A549 (cell line): ENCODE measurements at regions not wholly inside any gene's neighbourhood (a gene's known extent, or its start where the extent isn't known, plus 50 kb on each side); places are given as distances from the start of the nearest gene placed in this dataset.

Experiments
- ATAC-seq, 2 experiments: fragments of 200-7000 bp in 1 of 2; fragments of >200 bp in 1 of 2; cut with Nextera tagmentation in 1 of 2; cut with Tn5 transposase in 1 of 2; 3 replicates each; pipeline versions ENCODE4 v1.8.0 to v1.9.1; 2018 to 2020; ENCODE audit warnings: mild to moderate bottlenecking in 1 of 2, moderate library complexity in 1 of 2
- CTCF ChIA-PET: fragments of 300-600 bp; sonication (Branson Sonifier 250); formaldehyde crosslinking; extraction: SDS; loops from one replicate; lab custom pipeline; 2021; ENCODE audit warnings: antibody characterized with exemption, inconsistent platforms; lab: Yijun Ruan, JAX
- POLR2A ChIA-PET: fragments of 350-600 bp; formaldehyde crosslinking; extraction: SDS; loops from one replicate; lab custom pipeline; 2021; ENCODE audit warnings: antibody characterized with exemption, inconsistent platforms; lab: Yijun Ruan, JAX
- DNase-seq, 2 experiments: peaks; one replicate each; pipeline versions ENCODE4 v3.0.0 to v3.0.0-alpha.2; 2011 to 2016; ENCODE audit warnings: low read depth in 1 of 2, low spot score in 1 of 2
- FAIRE-seq: peaks from 2 replicates; lab custom pipeline; 2011; peaks lifted over from hg19 to GRCh38; lab: Jason Lieb, UNC
- H3K27ac ChIP-seq, 2 experiments: fragments of >200 bp; sonication (Bioruptor Twin); formaldehyde crosslinking; 3 replicates each; pipeline ENCODE4 v1.5.1; 2016 to 2017
- H3K4me1 ChIP-seq: fragments of >200 bp; sonication (Bioruptor Twin); formaldehyde crosslinking; 3 replicates; pipeline ENCODE4 v1.6.1; 2016
- H3K4me2 ChIP-seq: fragments of >200 bp; sonication (Bioruptor Twin); formaldehyde crosslinking; 3 replicates; pipeline ENCODE4 v1.6.1; 2016
- H3K4me3 ChIP-seq: fragments of >200 bp; sonication (Bioruptor Twin); formaldehyde crosslinking; 3 replicates; pipeline ENCODE4 v1.5.1; 2016
- H3K9me3 ChIP-seq: fragments of >200 bp; sonication (Bioruptor Twin); formaldehyde crosslinking; 3 replicates; pipeline ENCODE4 v1.6.1; 2016
- EHF ChIP-seq: fragments of 250-450 bp; sonication (Bioruptor Pico); IDR thresholded peaks from 2 replicates; pipeline ENCODE4 v1.5.0; 2020; ENCODE audit warnings: mild to moderate bottlenecking
- EP300 ChIP-seq, 2 experiments: fragments of >200 bp; sonication (Bioruptor Twin); formaldehyde crosslinking; IDR thresholded peaks; 2 replicates in 1 of 2; 3 replicates in 1 of 2; pipeline ENCODE4 v1.6.1; 2016 to 2017
- FOSL2 ChIP-seq, 2 experiments: fragments of 450-650 bp in 1 of 2; fragments of >200 bp in 1 of 2; sonication (Bioruptor Twin) in 1 of 2; formaldehyde crosslinking; IDR thresholded peaks; 2 replicates each; pipeline versions ENCODE4 v1.5.0 to v1.6.1; 2016 to 2020; ENCODE audit warnings: mild to moderate bottlenecking in 1 of 2, moderate library complexity in 1 of 2
- HOXA7 ChIP-seq: fragments of 250-450 bp; sonication (Bioruptor Pico); IDR thresholded peaks from 2 replicates; pipeline ENCODE4 v1.5.0; 2020; ENCODE audit warnings: mild to moderate bottlenecking, moderate library complexity
- JUNB ChIP-seq: fragments of >200 bp; sonication (Bioruptor Twin); formaldehyde crosslinking; IDR thresholded peaks from 2 replicates; pipeline ENCODE4 v1.6.1; 2016
- MAZ ChIP-seq: fragments of 150-350 bp; IDR thresholded peaks from 2 replicates; pipeline ENCODE4 v1.6.1; 2014; ENCODE audit warnings: antibody characterized with exemption, low read depth, low read length, borderline replicate concordance
- NPAS2 ChIP-seq: fragments of 250-450 bp; sonication (Bioruptor Pico); IDR thresholded peaks from 2 replicates; pipeline ENCODE4 v1.8.0; 2022; ENCODE audit warnings: mild to moderate bottlenecking, moderate library complexity, borderline replicate concordance
- POLR2A ChIP-seq: IDR thresholded peaks from 2 replicates; pipeline ENCODE4 v1.6.1; 2012; ENCODE audit warnings: mild to moderate bottlenecking, low read length
- TFCP2L1 ChIP-seq: fragments of 250-450 bp; sonication (Bioruptor Pico); IDR thresholded peaks from 2 replicates; pipeline ENCODE4 v1.5.0; 2021; ENCODE audit warnings: mild to moderate bottlenecking
- TP53 ChIP-seq: fragments of 250-450 bp; sonication (Bioruptor Pico); IDR thresholded peaks from 2 replicates; pipeline ENCODE4 v1.5.0; 2021; ENCODE audit warnings: mild to moderate bottlenecking, moderate library complexity
- WGBS: methylation state at CpG from one replicate; pipeline ENCODE4 v1.1.6; 2017; ENCODE audit errors: missing lambda C conversion rate; 5-methylcytosine and 5-hydroxymethylcytosine counted together
- TF ChIP-seq, protein P1 (sequence below): fragments of >200 bp; sonication (Bioruptor Twin); formaldehyde crosslinking; IDR thresholded peaks from 3 replicates; pipeline ENCODE4 v1.6.1; 2016
- TF ChIP-seq, protein P2 (sequence below): IDR thresholded peaks from 2 replicates; pipeline ENCODE4 v1.6.1; 2012; ENCODE audit warnings: low read depth, borderline replicate concordance
- TF ChIP-seq, protein P3 (sequence below): fragments of 150-350 bp; IDR thresholded peaks from 2 replicates; pipeline ENCODE4 v1.6.1; 2014; ENCODE audit warnings: low read depth, mild to moderate bottlenecking, low read length
- TF ChIP-seq, protein P4 (sequence below): fragments of 250-450 bp; sonication (Bioruptor Pico); IDR thresholded peaks from 2 replicates; pipeline ENCODE4 v1.5.0; 2021; ENCODE audit warnings: mild to moderate bottlenecking, moderate library complexity, borderline replicate concordance
- TF ChIP-seq, protein P5 (sequence below): IDR thresholded peaks from 2 replicates; pipeline ENCODE4 v1.6.1; 2012
- TF ChIP-seq, protein P6 (sequence below): fragments of >200 bp; sonication (Bioruptor Twin); formaldehyde crosslinking; IDR thresholded peaks from 3 replicates; pipeline ENCODE4 v1.5.1; 2016

DNA sequence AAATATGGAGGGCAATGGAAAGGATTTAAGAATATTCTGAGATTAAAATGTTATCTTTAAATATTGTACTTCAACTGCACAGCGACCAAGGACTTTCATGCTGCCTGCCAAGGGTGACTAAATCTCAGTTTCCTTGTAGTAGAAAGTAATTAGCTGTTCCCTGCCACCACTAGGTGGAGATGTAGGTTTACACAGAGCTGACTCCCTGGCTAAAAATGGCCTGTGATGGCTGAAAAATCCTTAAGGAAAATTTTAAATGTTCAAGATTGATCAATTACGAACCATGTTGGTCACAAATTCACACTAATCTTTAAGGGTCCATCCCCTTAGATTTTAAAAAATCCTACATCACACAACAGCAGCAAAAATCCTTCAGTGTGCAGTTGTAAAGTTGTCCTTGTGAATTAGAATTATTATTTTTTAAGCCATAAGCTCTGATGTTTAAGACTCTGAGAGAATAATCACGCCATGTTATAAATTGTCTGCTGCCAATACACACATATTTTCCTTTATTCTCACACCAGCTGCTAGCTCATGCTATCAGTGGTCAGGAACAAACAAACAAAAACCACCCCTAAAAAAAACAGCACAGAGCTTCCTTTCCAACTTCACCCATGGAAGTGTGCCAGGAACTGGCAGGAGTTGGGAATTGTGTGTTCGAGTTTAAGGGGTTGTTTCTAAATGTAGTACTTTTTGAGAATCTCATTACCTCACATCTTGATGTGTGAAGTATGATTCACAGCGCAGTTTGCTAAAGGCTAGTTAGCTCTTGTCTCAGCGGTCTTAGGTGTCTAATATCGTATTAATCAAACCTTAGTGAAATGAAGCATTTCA, 399.8 kb downstream of the TMEM182 start (continued):
- TF ChIP-seq NPAS2, result no peak

DNA sequence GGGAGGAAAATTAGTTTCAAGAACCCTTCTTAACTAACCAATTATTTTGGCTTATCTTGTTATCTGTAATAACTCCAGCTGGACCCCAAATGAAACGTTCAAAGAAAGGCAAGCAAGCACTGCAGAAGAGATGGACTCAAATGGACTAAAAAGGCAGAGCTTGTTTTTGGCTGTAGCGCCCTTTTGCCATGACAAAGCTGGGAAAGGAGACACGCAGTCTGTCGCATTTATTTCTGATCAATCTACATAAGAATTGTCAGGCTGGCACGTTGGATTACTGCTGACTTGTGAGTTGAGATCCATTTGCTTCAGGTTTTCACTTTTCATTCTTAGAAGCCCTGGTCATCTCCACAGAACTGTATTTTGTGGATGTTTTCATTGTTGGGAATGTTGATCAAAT, 402.9 kb downstream of the TMEM182 start:
- 29% methylated on average over 5 of the region's 5 CpGs for WGBS
- no peaks in the 10 kb centered on the region for H3K9me3 ChIP-seq
- POLR2A ChIA-PET, result no interaction called here
- H3K4me1 ChIP-seq, result no peaks in the 10 kb centered on the region
- TF ChIP-seq, protein P1, sequence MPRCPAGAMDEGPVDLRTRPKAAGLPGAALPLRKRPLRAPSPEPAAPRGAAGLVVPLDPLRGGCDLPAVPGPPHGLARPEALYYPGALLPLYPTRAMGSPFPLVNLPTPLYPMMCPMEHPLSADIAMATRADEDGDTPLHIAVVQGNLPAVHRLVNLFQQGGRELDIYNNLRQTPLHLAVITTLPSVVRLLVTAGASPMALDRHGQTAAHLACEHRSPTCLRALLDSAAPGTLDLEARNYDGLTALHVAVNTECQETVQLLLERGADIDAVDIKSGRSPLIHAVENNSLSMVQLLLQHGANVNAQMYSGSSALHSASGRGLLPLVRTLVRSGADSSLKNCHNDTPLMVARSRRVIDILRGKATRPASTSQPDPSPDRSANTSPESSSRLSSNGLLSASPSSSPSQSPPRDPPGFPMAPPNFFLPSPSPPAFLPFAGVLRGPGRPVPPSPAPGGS, result no peak
- TF ChIP-seq NPAS2 (no peak), HOXA7 (CRISPR knock-in tag) (no peak), EHF (CRISPR knock-in tag) (no peak), POLR2A (no peak), TP53 (CRISPR knock-in tag) (no peak), EP300 (IDR thresholded peaks at IDR 0.05) (no peak)
- TF ChIP-seq, protein P2, sequence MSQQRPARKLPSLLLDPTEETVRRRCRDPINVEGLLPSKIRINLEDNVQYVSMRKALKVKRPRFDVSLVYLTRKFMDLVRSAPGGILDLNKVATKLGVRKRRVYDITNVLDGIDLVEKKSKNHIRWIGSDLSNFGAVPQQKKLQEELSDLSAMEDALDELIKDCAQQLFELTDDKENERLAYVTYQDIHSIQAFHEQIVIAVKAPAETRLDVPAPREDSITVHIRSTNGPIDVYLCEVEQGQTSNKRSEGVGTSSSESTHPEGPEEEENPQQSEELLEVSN, result no peak
- TF ChIP-seq, protein P3, sequence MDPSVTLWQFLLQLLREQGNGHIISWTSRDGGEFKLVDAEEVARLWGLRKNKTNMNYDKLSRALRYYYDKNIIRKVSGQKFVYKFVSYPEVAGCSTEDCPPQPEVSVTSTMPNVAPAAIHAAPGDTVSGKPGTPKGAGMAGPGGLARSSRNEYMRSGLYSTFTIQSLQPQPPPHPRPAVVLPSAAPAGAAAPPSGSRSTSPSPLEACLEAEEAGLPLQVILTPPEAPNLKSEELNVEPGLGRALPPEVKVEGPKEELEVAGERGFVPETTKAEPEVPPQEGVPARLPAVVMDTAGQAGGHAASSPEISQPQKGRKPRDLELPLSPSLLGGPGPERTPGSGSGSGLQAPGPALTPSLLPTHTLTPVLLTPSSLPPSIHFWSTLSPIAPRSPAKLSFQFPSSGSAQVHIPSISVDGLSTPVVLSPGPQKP, result no peak
- TF ChIP-seq, protein P4, sequence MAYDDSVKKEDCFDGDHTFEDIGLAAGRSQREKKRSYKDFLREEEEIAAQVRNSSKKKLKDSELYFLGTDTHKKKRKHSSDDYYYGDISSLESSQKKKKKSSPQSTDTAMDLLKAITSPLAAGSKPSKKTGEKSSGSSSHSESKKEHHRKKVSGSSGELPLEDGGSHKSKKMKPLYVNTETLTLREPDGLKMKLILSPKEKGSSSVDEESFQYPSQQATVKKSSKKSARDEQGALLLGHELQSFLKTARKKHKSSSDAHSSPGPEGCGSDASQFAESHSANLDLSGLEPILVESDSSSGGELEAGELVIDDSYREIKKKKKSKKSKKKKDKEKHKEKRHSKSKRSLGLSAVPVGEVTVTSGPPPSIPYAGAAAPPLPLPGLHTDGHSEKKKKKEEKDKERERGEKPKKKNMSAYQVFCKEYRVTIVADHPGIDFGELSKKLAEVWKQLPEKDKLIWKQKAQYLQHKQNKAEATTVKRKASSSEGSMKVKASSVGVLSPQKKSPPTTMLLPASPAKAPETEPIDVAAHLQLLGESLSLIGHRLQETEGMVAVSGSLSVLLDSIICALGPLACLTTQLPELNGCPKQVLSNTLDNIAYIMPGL (CRISPR knock-in tag), result no peak
- ATAC-seq (no peak), DNase-seq (no peak), FAIRE-seq (no peak)
- H3K27ac ChIP-seq, result no peak overlapping the region
- no peak overlapping the region for H3K4me2 ChIP-seq
- H3K4me3 ChIP-seq, result no peak overlapping the region
- CTCF ChIA-PET, result no interaction called here

DNA sequence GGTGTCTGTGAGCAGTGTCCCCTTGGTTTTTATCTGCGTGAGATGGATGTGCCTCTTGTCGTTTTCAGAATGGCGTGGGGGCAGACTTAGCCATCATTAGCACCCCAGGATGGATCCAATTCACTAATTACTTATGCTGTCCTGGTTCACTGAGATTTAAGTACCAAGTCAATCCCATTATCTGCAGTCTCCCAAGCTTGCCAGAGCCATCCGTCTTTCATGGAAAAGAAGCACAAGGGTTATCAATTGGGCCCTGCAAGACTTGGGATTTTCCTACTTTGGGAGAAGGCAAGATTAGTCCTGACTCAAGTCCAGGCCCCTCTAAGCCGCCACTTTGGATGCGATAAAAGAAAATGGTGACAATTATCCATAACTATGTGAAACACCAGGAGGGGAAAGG, 404.0 kb downstream of the TMEM182 start:
- 49% methylated on average over 6 of the region's 6 CpGs for WGBS
- no peak for FAIRE-seq
- TF ChIP-seq, protein P5, sequence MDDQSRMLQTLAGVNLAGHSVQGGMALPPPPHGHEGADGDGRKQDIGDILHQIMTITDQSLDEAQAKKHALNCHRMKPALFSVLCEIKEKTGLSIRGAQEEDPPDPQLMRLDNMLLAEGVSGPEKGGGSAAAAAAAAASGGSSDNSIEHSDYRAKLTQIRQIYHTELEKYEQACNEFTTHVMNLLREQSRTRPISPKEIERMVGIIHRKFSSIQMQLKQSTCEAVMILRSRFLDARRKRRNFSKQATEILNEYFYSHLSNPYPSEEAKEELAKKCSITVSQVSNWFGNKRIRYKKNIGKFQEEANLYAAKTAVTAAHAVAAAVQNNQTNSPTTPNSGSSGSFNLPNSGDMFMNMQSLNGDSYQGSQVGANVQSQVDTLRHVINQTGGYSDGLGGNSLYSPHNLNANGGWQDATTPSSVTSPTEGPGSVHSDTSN, result no peak
- TF ChIP-seq, protein P6, sequence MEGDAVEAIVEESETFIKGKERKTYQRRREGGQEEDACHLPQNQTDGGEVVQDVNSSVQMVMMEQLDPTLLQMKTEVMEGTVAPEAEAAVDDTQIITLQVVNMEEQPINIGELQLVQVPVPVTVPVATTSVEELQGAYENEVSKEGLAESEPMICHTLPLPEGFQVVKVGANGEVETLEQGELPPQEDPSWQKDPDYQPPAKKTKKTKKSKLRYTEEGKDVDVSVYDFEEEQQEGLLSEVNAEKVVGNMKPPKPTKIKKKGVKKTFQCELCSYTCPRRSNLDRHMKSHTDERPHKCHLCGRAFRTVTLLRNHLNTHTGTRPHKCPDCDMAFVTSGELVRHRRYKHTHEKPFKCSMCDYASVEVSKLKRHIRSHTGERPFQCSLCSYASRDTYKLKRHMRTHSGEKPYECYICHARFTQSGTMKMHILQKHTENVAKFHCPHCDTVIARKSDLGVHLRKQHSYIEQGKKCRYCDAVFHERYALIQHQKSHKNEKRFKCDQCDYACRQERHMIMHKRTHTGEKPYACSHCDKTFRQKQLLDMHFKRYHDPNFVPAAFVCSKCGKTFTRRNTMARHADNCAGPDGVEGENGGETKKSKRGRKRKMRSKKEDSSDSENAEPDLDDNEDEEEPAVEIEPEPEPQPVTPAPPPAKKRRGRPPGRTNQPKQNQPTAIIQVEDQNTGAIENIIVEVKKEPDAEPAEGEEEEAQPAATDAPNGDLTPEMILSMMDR, result no peak
- TF ChIP-seq JUNB (no peak), TFCP2L1 (CRISPR knock-in tag) (no peak), TP53 (CRISPR knock-in tag) (no peak), POLR2A (no peak), MAZ (no peak), FOSL2 (IDR thresholded peaks at IDR 0.05) (no peak), FOSL2 (CRISPR knock-in tag; IDR thresholded peaks at IDR 0.05) (no peak), HOXA7 (CRISPR knock-in tag) (no peak)
- no peak for DNase-seq
- no peak for ATAC-seq
- Histone ChIP-seq H3K4me3 (no peak overlapping the region), H3K27ac (no peak overlapping the region), H3K9me3 (no peaks in the 10 kb centered on the region), H3K4me2 (no peak overlapping the region), H3K4me1 (no peaks in the 10 kb centered on the region)
- POLR2A ChIA-PET, result no interaction called here
- CTCF ChIA-PET, result no interaction called here
